HG03135 (cell line): ENCODE measurements at regions not wholly inside any gene's neighbourhood (a gene's known extent, or its start where the extent isn't known, plus 50 kb on each side); places are given as distances from the start of the nearest gene placed in this dataset.
A peak's percentile ranks its signal among the peaks of the same experiment; 100 is the strongest.

ENCODE experiments used
- ATAC-seq: cut with Tn5 transposase; IDR thresholded peaks from one replicate; pipeline ENCODE4 v1.9.1; 2021; ENCODE audit warnings: mild to moderate bottlenecking, moderate library complexity; ENCODE audit not compliant: unreplicated experiment

DNA sequence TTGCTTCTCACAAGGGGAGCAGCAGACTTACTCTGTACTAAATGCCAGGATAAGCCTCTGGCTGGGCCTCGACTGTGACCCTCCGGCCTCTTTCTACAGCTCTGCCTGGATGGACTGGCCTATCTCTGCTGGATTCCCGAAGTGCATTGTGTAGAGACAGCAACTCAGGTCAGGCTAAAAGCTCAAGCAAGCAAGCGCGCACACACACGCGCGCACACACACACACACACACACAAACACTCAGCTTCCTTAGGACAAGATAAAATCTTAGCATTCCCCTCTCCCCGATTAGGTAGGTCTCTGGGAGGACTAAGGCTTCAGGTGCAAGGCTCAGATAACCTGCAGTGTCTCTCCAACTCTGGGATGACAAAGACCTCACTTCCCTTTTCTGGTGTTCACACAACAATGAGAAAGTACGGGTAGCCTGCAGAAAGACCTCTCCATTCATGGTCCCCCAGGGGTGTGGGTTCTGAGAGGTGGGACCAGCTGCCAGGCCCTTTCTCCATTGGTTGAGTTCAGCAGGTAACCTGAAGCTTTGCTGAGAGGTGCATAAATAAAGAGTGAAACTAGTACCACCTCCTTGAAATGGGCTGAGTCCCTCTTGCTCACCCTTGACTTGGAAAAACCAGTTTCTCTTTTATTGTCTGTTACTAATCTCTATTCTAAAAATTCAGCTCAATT lies 155.1 kb upstream of the CAMK1G start:
- ATAC-seq: no peak

DNA sequence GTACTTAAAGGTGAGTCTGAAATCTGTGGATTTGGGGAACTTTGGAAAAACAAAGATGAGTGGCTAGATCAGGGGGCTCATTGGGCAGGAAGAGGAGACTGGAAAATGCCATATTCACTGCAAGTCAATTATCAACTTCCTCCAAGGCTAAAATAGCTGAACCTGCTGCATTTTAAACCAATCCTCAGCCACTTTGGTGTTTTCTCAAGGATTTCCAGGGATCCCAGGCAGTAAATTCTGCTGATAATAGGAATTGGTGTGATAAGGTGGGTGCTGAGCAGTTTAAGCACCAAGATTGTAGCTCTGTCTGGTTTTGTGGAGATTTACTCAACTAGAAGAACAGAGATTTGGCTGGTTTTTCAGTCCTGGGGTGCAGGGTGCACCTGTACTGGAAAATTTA lies 153.9 kb upstream of the CAMK1G start:
- ATAC-seq: no peak

- ATAC-seq: no peak
Measured at GRCh38 chr1:209430107-209430506, 153.4 kb upstream of the CAMK1G start.

DNA sequence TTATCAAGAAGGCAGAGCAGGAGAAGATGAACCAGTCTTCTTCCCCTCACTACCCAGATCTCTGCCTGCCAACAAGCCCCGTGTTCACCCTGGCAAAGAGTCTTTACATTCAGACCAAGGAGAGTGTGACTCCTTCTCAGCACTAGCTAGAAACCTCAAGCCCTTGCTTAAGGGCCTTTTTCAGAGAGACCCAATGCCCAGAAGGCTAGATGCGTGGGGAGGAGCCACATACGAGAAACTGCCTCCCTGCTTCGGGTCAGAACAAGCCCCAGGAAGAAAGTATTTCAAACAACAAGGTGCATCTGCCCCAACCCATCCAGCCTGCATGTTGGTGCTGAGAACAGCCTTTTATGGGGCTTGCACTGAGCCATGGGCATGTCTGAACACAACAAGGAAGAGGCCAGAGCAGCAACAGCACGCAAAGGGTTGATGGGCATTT lies 152.7 kb upstream of the CAMK1G start:
- ATAC-seq: no peak

GRCh38 chr1:209431402-209431801 lies 152.1 kb upstream of the CAMK1G start:
- no peak for ATAC-seq

DNA sequence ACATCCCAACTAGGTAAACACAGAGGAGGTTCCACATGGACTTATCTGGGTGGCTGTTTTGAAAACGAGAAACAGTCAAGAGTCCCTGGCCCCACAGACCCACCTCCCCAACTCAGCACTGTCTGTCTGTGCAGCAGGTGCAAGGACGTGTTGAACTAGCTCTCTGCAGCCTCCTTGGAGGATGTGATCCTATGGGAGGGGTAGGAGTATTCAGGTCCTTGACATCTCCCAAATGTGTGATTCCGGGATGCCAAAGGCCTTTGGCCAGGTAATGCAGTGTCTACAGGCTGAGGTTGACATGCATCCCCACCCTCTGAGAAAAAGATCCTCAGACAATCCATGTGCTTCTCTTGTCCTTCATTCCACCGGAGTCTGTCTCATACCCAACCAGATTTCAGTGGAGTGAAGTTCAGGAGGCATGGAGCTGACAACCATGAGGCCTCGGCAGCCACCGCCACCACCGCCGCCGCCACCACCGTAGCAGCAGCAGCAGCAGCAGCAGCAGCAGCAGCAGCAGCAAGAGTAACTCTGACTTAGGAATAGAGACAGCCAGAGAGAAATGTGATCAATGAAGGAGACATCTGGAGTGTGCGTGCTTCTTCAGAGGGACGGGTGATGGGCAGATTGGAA lies 151.6 kb upstream of the CAMK1G start:
- ATAC-seq: no peak

DNA sequence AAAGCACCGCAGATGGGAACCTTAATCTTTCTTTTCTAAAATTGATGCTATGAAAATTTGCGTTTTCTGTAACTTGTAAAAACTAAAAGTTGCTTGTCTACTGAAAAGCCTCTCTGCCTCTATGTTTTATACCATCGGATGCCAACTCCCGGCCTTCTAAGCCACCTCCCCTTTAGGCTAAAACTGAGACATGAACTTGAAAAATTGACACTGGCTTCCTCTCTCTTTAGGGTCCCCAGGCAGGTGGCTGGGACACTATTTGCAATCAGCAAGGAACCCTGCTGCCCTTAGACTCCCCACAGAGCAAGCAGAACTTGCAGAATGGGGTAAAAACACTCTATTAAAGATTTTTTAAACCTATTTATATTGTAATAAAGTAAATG lies 151.1 kb upstream of the CAMK1G start:
- no peak for ATAC-seq

DNA sequence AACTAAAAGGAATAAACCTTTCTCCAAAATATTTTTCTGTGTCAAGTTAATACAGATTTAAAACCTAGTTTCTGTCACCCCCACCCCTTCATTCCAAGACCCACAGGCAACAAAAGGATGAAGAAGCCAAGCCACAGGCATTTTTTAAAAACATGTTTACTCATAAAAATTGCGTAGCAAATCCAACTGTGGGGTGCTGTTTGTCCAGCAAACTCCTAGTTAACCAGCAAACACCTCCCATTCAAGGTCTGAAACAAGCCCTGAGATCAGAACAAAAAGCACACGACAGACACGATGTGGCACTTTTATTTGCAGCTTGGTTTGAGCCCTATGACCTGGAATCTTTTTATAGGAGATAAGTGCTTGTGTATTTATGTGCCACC lies 149.9 kb upstream of the CAMK1G start:
- ATAC-seq: no peak

DNA sequence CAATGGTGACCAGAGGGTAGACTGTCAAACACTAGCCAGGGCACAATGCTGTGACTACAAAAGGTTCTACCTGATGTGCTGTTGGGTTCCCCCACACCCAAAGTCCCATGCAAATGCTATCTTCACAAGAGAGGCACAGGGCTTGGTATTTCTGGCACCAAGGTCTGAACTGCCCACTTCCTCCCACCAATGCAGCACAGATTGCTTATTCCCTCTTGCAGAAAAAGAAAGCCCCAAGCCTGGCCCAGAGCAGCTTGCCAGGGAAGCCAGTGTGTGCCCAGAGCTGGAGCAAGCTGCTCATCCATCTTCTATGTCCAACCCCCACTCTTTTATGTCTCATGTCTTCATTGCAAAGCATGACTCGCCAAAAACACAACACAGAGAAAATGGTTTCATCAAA lies 149.4 kb upstream of the CAMK1G start:
- no peak for ATAC-seq

DNA sequence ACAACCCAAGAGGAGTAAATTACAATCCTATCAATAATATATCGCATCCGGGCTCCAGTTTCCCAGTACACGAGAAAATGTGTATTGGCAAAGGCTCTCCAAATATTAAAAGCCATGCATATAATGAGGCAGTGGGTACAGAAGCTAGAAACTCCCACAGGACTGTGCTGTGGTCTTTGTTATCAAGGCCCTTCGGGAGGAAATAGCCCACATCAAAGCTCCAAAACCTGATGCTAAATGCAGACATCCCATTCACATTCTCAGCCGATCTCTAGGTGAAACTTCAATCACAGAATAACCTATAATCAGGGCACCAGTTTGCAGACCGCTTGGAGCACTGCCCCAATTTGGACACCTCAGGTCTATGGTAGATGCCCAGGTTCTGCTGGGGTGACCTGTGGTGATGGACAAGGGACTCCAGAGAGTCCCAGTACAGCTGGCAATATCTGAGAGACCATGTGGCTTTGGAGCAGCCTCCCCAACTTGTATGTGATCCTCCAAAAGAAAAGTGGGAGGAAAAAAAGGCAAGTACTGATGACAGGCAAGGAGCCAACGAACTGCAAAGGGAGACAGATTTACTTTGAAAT lies 148.8 kb upstream of the CAMK1G start:
- no peak for ATAC-seq

- ATAC-seq: peak; percentile 88
Measured at GRCh38 chr1:209435654-209436566, 147.6 kb upstream of the CAMK1G start.

- no peak for ATAC-seq
Measured at GRCh38 chr1:209439828-209440227, 143.7 kb upstream of the CAMK1G start.

- no peak for ATAC-seq
Measured at GRCh38 chr1:209443361-209443931, 140.1 kb upstream of the CAMK1G start.

GRCh38 chr1:209443975-209444651 lies 139.4 kb upstream of the CAMK1G start:
- ATAC-seq: no peak

DNA sequence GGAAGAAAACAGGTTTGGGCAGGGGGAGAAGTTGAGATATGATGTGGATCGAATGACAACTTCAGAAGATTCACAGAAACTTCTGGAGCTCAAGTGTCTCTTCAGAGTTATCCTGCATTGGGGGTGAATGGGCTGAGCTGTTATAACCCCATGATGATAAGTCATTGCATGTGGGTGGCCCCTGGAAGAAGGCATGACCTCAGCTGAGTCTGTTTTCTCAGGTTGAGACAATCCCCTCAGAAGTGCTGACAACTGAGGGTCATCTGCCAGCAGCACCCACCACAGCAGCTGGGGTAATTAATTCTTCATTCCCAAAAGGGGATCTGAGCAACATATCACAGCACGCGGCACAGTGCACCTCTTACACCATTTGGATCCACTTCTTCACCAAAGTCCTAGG lies 138.6 kb upstream of the CAMK1G start:
- no peak for ATAC-seq

DNA sequence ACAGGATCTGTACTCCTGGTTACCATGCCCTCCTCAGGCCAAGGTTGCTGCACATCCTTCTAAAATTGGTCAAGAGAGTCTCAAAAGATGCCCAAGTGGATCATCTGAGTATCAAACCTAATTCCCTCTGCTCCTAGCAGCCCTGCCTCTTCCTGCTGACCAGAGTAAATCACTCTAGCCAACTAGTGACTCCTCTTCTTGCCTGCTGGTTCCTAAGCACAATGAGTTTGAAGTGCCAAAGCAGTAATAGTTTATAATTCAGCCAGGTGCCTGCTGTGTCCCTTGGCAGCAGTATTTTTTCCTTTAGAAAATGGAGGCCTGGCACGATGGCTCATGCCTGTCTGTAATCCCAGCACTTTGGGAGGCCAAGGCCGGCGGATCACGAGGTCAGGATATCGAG lies 137.9 kb upstream of the CAMK1G start:
- no peak for ATAC-seq

DNA sequence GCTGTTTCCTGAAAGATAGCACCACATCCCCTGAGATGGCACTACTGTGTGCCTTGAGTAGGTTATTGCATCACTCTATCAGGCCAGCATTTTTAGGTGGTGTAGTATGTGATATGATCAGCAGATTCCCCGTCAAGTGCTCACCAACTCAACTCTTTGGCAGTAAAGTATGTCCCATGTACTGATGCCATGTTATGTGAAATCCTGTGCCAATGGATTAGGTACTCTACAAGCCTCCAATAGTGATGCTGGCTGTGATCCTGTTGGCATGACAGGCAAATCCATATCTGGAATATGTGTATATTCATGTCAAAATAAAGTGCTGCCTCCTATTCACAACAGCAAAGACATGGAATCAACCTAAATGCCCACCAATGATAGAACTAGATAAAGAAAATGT lies 137.2 kb upstream of the CAMK1G start:
- no peak for ATAC-seq

GRCh38 chr1:209454340-209454994 lies 129.0 kb upstream of the CAMK1G start:
- no peak for ATAC-seq

- ATAC-seq: no peak
Measured at GRCh38 chr1:209455145-209455544, 128.4 kb upstream of the CAMK1G start.
